ENCODE measurements at regions not wholly inside any gene's neighbourhood (a gene's known extent, or its start where the extent isn't known, plus 50 kb on each side); places are given as distances from the start of the nearest gene placed in this dataset.

DNA sequence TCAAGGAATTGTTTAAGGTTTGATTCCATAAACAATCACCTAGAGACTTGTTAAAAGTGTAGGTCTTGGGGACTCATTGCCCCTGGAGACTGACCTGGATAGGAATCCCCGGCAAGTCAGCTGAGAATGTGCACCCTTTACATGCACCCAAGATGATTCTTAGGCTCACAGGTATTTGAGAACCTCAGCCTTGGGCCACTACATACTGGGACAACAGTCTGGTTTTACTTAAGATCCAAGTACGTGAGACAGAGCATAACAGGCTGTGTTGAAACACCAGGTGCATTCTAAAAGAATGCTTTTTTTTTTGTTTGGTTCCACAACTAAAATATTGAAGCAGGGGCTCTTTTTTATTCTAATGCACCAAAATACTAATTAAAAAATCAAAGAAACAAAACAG is 215.8 kb downstream of the TMX3 start:
- in situ Hi-C loops (cut with HindIII; ENCODE audit: low sequenced_read_pairs): no loop called here
- no peak overlapping the region for H3K4me3 ChIP-seq (ENCODE audit: low read depth, low read length)
- DNase-seq (ENCODE audit: low read depth): no peak
- TF ChIP-seq, protein P1, sequence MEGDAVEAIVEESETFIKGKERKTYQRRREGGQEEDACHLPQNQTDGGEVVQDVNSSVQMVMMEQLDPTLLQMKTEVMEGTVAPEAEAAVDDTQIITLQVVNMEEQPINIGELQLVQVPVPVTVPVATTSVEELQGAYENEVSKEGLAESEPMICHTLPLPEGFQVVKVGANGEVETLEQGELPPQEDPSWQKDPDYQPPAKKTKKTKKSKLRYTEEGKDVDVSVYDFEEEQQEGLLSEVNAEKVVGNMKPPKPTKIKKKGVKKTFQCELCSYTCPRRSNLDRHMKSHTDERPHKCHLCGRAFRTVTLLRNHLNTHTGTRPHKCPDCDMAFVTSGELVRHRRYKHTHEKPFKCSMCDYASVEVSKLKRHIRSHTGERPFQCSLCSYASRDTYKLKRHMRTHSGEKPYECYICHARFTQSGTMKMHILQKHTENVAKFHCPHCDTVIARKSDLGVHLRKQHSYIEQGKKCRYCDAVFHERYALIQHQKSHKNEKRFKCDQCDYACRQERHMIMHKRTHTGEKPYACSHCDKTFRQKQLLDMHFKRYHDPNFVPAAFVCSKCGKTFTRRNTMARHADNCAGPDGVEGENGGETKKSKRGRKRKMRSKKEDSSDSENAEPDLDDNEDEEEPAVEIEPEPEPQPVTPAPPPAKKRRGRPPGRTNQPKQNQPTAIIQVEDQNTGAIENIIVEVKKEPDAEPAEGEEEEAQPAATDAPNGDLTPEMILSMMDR (IDR thresholded peaks at IDR 0.05; ENCODE audit: low read depth, low read length, missing control alignments): no peak

GRCh38 chr18:68498636-68499035 is 216.3 kb downstream of the TMX3 start:
- in situ Hi-C loops (cut with HindIII; ENCODE audit: low sequenced_read_pairs): no loop called here
- TF ChIP-seq, protein P1 (IDR thresholded peaks at IDR 0.05; ENCODE audit: low read depth, low read length, missing control alignments): no peak
- no peak overlapping the region for H3K4me3 ChIP-seq (ENCODE audit: low read depth, low read length)
- no peak for DNase-seq (ENCODE audit: low read depth)

DNA sequence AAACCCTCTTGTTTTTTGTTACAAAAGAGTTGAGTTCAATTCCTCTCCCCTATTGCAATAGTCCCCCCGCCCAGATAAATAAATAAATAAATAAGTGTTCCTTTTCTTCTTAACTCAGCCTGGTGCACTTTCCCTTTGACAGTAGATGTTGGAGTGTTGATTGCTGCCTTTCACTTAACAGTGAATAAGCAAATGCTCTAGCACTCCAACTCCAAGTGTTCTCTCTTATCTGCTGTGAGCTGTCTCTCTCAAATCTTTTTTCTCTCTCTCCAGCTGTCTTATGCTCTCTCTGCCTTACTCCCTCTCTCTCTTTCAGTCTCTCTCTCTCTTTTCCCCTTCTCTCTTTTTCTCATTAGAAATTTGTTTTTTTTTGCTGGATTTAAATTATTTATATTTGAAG is 216.7 kb downstream of the TMX3 start:
- TF ChIP-seq, protein P1 (IDR thresholded peaks at IDR 0.05; ENCODE audit: low read depth, low read length, missing control alignments): no peak
- DNase-seq (ENCODE audit: low read depth): no peak
- in situ Hi-C loops (cut with HindIII; ENCODE audit: low sequenced_read_pairs): no loop called here
- H3K4me3 ChIP-seq (ENCODE audit: low read depth, low read length): no peak overlapping the region

GRCh38 chr18:68494802-68495581 is 219.9 kb downstream of the TMX3 start:
- peak; percentile 93 for DNase-seq (ENCODE audit: low read depth)
- H3K4me3 ChIP-seq (ENCODE audit: low read depth, low read length): no peak overlapping the region
- TF ChIP-seq, protein P1 (IDR thresholded peaks at IDR 0.05; ENCODE audit: low read depth, low read length, missing control alignments): no peak
- in situ Hi-C loops (cut with HindIII; ENCODE audit: low sequenced_read_pairs): no loop called here

DNA sequence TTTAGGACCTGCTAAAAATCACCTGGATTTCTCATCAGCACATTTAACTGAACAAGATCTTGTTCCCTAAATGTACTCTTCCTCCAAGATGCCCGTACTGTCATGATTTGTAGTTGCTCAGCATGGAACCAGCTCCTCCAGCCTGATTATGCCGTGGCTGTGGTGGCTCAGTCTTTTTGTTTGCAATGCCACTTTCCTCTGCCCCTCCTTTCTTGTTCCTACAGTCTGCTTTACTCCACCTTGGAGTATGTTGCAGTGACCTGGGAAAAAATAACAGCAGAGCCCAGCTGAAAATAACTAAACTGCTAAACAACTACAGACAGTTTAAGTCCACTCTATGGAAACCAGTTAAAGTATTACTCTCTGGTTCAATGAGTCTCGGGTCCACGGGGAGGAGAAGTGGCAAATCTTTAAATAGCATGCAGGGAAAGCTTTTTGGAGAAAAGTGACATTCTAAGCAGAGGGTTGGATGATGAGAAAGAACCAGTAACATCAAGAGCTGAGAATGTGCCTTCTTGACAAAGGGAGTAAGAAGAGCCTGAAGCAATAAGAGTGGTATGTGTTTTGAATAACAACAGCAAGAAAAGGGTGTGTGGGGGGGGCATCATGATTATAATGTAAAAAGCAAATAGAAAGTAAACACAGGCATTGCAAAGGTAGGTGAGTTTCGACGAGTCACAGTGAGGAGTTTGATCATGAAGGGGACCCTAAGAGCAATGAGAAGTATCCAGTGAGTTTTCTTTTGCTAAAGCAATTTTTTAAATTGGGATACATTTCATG is 225.7 kb downstream of the TMX3 start:
- TF ChIP-seq, protein P1 (IDR thresholded peaks at IDR 0.05; ENCODE audit: low read depth, low read length, missing control alignments): no peak

GRCh38 chr18:68484241-68484640 is 230.7 kb downstream of the TMX3 start:
- in situ Hi-C loops (cut with HindIII; ENCODE audit: low sequenced_read_pairs): no loop called here
- peak; percentile 13 for DNase-seq (ENCODE audit: low read depth)
- no peak overlapping the region for H3K4me3 ChIP-seq (ENCODE audit: low read depth, low read length)
- TF ChIP-seq, protein P1 (IDR thresholded peaks at IDR 0.05; ENCODE audit: low read depth, low read length, missing control alignments): no peak

More for the DNA sequence above, 225.7 kb downstream of the TMX3 start:
- in situ Hi-C loops (cut with HindIII; ENCODE audit: low sequenced_read_pairs): no loop called here
- H3K4me3 ChIP-seq (ENCODE audit: low read depth, low read length): no peak overlapping the region
- DNase-seq (ENCODE audit: low read depth): no peak

All from astrocyte of the cerebellum (primary cell).